ENCODE measurements at regions not wholly inside any gene's neighbourhood (a gene's known extent, or its start where the extent isn't known, plus 50 kb on each side); places are given as distances from the start of the nearest gene placed in this dataset.

DNA sequence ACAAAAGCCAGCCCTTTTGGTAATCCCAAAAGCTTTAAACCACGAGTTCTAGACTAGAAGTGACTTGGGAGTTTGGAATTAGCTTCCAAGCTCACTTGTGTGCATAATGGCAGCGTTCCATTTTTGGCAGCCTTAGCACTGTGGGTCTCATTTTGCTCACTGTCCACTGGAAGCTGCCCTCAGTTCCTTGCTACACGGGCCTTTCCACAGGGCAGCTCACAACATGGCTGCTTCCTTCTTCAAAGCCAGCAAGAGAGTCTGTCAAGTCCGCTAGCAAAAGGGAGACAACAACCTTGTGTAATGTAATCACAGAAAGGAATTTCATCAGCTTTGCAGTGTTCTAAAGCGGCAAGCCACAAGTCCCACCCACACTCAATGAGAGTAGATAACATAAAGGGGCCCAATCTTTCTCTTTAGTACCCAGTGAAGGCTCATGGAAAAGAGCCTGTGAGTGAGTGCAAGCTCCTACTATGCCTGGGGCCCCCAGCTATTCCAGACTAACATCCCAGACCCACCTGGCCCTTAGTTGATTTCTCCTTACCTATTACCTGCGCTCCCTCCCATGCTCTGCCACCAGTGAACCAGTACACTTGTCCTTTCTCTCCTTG is 168.5 kb upstream of the FOXN2 start:
- no peak for DNase-seq

DNA sequence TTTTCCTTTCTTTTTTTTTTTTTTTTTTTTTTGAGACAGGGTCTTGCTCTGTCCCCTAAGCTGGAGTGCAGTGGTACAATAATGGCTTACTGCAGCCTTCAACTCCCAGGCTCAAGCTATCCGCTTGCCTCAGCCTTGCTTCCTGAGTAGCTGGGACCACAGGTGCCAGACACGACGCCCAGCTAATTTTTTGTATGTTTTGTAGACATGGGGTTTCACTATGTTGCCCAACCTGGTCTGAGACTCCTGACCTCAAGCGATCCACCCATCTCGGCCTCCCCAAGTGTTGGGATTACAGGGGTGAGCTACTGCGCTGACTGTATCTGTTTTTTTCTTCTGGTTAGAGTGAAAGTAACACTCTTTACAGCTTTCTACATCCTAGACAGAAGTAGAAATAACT is 167.9 kb upstream of the FOXN2 start:
- DNase-seq: no peak

DNA sequence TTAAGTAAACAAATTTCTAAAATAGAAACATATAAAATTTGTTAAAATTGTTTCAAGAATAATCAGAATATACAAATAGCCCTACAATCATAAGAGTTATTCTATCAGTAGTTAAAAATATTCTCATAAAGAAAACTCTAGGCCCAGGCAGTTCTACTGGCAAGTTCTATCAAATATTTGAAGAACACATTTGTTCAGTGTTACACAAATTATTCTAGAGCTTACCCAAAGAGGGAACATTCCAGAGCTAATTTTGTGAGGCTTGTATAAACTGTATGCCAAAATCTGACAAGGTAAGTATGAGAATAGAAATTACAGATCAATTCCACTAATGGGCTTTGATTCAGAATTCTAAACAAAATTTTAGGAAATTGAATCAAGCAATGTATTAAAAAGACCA is 166.8 kb upstream of the FOXN2 start:
- DNase-seq: no peak

DNA sequence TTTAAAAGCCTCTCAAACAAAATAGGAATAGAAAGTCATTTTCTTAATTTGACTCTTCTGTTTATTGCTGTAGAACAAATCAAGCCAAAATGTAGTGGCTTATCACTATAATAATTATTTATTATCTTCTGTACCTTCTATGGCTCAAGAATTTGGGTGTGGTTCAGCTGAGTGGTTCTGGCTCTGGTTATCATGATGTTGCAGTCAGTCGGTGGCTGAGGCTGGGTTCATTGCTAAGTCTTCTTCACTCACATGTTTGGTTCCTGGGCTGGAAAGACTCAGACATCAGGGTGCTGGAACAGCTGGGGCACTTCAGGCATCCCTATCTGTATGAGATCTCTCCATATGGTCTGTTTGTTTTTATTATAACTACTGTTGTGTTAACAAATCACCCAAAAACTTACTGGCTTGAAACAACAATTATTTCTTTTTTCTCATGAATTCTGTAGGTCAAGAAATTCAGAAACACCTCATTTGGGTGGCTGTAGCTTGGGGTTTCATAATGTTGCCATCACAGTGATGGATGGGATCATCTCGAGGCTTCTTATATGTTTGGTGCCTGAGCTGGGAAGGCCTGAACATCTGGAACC is 165.5 kb upstream of the FOXN2 start:
- no peak for DNase-seq

DNA sequence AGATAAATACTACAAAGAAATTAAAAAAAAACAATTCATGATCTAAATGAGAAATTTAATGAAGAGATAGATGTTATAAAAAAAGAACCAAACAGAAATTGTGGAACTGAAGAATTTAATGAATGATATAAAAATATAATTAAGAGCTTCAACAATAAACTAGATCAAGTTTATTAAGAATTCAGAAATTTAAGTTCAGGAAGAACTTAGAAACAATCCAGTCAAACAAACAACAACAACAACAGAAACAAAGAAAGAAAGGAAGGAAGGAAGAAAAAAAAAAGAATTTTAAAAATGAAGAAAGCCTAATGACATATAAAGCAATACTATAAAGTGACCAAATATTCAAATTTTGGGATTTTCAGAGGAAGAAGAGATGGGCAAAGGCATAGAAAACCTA is 157.3 kb upstream of the FOXN2 start:
- no peak for DNase-seq

DNA sequence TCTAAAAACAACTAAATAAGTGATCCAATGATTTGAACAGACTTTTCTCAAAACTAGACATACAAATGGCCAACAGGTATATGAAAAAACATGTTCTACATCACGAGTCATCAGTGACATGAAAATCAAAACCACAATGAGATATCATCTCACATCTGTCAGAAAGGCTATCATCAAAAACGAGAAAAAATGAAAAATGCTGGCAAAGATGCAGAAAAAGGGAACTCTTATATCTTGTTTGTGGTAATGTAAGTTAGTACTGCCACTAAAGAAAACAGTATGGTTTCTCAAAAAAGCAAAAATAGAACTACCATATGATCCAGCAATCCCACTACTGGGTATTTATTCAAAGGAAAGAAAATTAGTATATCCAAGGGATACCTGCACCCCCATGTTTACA is 152.9 kb upstream of the FOXN2 start:
- no peak for DNase-seq

DNA sequence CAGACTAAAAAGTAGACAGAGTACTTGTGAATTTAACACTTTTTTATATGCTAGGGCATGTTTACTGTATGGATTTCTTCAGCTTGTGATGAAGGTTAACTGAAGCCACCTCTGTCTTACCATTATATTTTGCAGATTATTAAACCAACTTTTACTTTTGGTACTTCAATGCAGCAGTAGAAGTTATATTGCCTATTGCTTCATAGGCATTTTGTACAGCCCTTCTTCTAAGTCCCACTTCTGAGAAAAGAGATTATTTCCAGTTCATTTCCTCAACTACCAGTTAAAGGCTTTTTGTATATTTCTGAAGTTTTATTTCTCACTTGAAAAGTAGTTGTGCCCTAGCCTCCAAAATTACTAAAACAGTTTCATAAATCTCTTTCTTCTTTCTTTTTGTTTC is 151.7 kb upstream of the FOXN2 start:
- no peak for DNase-seq

DNA sequence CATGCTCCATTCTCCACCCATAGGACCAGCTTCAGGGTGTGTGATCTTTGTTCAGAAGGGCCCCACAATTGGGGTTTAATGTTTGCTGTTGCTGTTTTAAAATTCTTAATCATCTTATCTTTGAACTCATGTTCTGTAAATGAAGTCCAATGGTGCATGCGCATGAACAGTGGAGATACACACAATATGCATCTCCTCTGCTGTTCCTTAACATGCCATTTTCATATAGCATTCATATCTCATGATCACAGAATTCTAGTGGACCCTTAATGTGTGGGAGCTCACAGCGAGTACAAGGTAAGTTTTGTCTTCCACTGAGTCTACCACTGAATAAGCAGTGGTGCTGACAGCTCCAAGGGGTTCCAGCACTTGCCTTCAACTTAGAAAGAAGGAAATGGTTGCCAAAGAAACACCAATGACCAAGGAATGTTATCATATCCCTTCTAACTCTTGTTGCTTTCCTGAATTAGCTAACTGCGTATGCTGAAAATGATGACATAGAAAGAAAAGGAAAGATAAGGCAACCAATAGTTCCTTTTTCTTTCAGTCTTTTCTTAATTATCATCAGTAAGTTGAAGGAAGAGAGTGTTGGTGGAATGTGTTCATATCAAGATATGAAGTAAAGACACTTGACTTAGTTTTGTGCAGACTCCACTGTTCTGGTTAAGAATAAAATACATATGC is 149.3 kb upstream of the FOXN2 start:
- DNase-seq: no peak

DNA sequence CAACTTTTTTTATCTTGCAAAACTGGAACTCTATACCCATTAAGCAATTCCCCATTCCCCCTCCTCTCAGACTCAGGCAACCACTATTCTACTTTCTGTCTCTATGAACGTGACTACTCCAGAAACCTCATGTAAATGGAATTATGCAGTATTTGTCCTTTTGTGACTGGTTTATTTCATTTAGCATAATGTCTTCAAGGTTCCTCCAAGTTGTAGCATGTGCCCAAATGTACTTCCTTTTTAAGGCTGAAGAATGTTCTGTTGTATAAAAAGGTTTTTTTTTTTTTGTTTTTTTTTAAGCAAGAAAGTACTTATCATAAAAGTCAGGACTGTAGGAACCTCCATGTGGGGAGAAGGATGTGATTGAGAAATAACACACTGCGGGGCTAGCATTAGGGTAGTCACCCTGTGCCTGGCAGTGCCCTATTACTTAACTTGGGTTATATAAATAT is 145.3 kb upstream of the FOXN2 start:
- DNase-seq: no peak

DNA sequence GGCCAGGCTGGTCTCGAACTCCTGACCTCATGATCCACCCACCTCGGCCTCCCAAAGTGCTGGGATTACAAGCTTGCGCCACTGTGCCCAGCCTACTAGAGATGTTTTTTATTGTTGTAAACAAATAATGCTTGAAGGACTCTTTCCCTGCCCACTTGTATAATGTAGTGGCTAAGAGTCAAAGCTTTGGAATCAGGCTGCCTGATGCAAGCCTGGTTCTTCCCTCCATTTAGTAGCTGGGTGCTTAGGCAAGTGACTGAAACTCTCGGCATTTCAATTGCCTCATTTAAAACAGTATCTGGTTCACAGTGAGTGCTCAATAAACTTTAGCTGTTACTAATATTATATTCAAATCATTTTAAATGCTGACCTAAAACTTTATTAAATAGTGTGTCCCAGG is 144.2 kb upstream of the FOXN2 start:
- no peak for DNase-seq

DNA sequence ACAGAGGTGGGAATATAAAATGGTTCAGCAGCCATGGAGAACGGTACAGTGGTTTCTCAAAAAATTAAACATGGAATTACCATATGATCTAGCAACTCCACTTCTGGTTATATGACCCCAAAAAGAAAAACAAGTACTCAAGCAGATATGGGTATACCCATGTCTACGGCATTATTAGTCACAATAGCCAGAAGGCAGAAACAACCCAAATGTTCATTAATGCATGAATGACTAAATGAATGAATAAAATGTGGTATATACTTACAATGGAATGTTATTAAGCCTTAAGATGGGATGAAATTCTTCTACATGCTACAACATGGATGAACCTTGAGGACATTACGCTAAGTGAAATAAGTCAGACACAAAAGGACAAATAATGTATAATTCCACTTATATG is 141.3 kb upstream of the FOXN2 start:
- DNase-seq: no peak

DNA sequence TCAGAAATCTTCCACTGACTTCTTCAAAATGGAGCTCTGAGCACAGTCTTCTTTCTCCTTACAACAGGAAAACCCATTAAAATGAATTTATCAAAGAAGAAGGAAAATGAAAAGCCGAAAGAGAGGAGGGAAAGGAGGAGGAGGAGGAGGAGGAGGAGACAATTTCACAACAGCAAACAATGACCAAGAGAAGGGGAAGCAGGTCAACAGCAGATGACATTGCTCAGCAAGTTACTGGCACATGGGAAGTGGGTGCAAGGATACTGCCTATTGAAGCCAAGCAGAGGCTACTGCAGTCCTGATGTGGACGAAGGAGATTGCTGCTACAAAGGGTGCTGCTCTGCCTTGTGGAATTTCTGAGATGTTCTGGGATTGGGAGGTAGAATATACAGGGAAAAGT is 140.0 kb upstream of the FOXN2 start:
- no peak for DNase-seq

DNA sequence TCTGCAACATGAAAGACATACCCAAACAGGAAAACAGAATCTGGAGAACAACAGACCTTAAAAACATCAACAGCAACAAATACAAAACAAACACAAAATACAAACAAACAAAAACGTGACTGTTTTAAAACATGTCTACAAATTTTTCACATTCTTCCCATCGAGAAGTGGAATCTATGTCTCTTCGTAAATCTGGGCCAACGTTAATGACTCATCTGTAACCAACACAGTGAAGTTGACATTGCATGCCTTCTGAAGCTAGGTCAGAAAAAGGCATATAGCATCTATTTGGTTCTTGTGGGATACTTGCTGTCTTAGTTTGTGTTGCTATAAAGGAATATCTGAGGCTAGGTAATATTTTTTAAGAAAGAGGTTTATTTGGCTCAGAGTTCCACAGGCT is 139.2 kb upstream of the FOXN2 start:
- DNase-seq: no peak

DNA sequence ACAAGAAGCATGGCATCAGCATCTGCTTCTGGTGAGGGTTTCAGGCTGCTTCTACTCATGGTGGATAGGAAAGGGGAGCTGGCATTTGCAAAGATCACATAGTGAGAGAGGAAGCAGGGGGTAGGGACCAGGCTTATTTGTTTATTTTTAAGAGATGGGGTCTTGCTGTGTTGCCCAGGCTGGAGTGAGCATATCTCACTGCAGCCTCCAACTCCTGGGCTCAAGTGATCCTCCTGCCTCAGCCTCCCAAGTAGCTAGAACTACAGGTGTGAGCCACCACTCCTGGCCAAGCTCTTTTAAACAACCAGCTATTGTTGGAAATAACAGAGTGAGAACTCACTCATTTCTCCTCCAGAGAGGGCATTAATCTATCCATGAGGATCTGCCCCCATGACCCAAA is 138.8 kb upstream of the FOXN2 start:
- DNase-seq: no peak

DNA sequence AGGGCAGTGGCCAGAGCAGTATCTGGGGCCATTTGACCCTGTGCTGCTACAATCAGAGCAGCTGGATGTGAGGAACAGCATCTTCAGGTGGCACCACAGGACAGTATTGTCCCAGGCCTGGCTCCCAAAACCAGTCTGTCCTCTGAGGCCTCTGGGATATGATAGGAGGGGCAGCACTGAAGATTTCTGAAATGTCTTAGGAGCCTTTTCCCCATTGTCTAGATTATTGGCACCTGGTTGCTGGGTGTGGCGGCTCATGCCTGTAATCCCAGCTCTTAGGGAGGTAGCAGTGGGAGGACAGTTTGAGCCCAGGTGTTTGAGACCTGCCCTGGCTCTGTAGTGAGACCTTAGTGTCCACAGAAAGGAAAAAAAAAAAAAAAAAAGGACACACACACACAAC is 137.6 kb upstream of the FOXN2 start:
- no peak for DNase-seq

DNA sequence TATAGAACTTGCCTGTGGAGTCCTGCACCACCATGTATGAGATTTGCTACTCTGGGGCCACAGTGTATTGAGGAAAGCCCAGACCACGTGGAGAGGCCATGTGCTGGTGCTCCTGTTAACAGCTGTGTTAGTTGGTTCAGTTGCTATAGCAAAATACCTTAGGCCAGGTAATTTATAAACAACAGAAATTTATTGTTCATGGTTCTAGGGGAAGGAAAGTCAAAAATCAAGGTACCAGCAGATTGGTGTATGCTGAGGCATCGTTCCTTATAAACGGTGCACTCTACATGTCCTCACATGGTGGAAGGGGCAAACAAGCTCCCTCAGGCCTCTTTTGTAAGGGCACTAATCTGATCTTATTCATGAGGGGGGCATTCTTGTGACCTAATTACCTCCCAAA is 135.9 kb upstream of the FOXN2 start:
- no peak for DNase-seq

DNA sequence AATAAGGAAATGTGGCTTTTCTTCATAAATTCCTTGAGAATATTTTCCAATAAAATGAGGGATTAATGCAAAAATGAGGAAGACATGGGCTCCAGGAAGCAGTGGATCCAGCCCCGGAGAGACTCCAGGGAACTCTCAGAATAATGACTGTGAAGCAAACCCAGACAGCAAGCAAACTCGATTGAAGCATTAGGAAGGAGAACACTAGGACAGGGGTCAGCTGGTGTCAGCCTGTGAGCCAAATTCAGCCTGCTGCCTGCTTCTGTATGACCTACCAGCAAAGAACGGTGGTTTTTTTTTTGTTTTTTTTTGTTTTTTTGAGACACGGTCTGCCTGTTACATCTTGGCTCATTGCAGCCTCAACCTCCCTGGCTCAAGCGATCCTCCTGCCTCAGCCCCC is 133.9 kb upstream of the FOXN2 start:
- DNase-seq: no peak

DNA sequence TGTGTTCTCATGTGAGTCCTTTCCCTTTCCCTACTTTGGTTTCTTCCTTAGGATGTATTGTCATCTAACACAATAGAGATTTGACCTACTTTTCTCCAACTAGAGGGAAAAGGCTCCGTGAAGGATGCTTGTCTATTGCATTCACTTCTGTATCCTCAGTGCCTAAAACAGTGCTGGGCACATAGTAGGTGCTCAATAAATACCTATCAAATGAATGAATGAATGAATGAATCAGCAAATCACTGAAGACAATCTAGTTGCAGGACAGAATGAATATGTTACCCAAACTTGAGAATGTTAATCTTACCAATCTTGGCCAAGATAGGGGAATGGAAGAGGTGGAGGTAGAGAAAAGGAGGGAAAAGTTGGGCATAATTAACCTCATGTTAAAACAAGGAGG is 131.2 kb upstream of the FOXN2 start:
- no peak for DNase-seq

DNA sequence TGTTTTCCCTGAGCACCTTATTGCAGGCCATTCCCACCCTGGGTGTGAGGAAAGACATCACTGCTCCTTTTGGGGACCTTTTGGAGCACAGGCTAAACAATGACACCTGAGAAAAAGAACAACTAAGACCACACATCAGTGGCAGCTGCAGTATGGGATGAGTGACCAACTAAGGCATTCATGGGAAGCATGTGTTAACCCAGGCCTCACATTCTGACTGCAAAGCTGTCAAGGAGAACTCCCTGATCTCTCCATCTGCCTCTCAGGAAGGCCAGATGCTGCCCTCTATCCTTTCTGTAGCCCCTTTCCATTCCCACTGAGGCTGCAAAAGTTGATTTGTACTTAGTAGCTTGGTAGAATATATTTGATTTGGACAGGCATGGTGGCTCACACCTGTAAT is 130.5 kb upstream of the FOXN2 start:
- DNase-seq: no peak

DNA sequence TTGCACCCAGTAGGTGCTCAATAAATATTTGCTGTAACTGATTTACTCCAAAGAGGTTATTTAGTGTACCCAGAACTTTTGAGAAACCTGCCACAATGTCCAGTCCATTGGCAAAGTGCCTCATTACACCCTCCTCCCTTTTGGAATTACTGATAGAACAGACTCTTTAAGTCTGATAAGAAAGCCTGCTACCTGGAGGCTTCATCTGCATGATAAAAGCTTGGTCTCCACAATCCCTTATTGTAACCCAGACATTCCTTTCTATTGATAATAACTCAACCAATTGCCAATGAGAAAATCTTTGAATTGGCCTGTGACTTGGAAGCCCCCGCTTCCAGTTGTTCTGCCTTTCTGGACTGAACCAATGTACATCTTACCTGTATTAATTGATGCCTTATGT is 127.0 kb upstream of the FOXN2 start:
- DNase-seq: no peak

DNA sequence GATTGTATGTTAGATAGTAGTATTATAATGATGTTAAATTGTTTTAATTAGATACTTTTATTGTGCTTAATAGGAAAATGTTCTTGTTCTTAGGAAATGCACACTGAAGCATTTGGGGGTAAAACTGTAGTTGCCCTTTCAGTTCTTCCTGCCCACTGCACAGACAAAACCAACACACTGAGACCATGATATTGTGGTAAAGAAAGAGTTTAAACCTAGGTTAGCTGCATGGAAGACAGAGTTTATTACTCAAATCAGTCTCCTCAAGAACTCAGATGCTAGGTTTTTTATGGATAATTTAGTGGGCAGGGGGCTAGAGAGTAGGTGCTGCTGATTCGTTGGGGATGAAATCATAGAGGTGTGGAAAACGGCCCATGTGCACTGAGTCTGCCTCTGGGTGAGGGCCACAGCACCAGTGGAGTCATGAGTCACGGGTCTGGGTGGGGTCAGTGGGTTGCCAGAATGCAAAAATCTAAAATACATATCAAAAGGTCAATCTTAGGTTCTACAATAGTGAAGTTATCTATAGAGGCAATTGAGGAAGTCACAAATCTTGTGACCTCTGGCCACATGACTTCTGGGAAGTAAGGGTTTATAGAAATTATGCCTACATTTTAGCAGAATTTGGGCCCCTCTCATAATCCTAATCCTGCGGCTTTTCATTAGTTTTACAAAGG is 124.8 kb upstream of the FOXN2 start:
- no peak for DNase-seq

DNA sequence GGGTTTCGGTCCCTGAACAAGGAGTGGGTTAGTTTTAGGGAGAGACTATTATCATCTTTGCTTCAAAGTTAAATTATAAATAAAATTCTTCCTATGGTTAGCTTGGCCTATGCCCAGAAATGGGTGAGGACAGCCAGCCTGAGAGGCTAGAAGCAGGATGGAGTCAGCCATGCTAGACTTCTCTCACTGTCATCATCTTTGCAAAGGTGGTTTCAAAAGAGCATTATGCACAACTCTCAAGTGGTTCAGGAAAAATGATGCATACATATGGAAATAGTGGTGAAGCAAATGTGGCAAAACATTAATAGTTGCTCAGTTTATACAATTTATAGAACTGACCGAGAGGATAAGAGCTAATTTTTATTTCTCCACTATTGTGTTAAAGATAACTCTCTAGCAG is 124.3 kb upstream of the FOXN2 start:
- DNase-seq: no peak

DNA sequence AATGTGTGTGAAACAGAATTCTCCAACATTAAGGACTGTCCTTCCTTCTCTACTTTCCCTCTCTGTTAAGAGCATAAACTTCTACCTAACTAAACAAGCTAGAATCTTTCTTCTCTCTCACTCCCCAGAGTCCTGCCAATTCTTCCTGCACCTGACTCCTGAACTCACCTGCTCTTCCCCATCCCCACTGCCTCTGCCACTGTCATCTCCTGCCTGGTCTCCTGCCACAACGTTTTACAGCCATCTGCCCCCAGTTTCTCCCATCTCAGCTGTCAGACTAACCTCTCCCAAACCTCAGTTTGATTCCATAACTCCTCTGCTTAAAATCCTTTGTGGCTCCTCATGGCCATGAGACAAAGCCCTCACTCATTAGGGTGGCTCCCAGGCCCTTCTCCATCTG is 119.8 kb upstream of the FOXN2 start:
- DNase-seq: no peak

DNA sequence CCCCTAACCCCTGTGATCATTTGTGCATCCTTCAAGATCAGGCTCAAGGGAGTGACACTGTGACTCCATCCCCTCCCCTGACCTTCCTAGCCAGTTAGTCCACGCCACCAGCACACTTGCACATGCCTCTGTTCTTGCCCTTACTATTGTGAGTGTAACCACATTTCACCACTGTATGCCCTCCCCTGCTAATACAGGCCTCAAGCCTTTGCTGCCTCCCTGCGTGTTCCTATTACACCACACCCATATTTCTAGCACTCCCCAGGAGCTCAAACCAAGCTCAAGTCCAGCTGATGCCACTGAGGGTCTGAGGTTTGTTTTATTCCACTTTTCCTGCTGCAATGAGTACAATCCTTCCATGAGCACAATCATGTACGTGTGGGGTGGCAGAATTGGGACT is 119.3 kb upstream of the FOXN2 start:
- no peak for DNase-seq
